HG02884 (cell line): ENCODE measurements at regions not wholly inside any gene's neighbourhood (a gene's known extent, or its start where the extent isn't known, plus 50 kb on each side); places are given as distances from the start of the nearest gene placed in this dataset.

ENCODE experiments used
- ATAC-seq: cut with Tn5 transposase; IDR thresholded peaks from one replicate; pipeline ENCODE4 v1.9.1; 2021; ENCODE audit warnings: mild to moderate bottlenecking, moderate library complexity; ENCODE audit not compliant: unreplicated experiment

GRCh38 chr15:60057554-60057953 is 53.4 kb downstream of the FOXB1 start:
- no peak for ATAC-seq

GRCh38 chr15:60059186-60059585 is 55.1 kb downstream of the FOXB1 start:
- ATAC-seq = no peak

- no peak for ATAC-seq
Measured at GRCh38 chr15:60061758-60062157, 57.6 kb downstream of the FOXB1 start.

- no peak for ATAC-seq
Measured at GRCh38 chr15:60062826-60063225, 58.7 kb downstream of the FOXB1 start.

DNA sequence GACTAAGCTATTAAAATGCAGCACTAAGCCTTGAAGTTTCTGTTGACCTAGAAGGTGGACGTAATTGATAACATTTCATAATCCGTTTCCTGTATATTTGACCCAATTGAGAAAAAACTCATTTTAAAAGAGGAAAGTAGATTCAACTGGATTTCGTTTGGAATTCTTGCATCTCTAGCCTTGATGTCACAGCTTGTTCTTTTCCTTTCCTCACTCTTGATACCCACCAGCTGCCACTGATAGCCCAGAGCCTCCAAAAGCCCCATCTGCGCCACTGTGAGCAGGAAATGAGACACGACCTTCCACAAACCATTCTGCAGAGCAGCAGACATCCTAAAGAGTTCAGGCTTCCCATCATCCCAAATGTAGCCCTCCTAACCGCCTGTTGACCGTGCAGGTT is 61.8 kb downstream of the FOXB1 start:
- no peak for ATAC-seq

GRCh38 chr15:60070838-60071493 is 66.9 kb downstream of the FOXB1 start:
- ATAC-seq = no peak

DNA sequence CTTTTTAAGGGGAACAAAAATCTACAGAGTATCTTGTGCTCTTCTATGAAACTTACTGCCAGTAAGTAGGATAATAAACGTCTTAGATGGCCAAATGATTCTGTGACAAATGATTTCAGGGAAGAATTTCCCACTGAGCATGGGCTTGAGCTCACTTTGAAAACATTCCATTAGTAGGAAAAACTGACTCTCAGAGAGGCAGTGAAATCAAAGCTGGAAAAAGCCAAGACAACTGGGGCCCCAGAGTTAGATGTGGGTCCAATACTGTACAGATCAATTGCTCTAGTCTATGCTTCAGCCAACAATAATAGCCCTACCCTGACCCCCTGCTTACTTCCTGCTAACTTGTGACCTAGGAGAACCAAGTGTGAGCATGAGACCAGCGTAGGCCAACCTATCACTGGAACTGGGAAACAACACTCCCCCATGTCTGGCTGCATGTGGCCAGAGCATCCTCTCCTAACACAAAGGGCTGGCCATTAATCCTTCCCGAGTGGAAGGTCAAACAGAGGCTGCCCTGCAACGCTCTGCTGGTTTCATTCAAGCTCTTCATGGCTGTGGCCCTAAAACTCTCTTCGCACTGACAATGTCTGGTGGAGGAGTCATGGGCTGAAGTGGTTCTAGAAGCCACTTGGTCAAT is 68.8 kb downstream of the FOXB1 start:
- ATAC-seq = no peak

- no peak for ATAC-seq
Measured at GRCh38 chr15:60073466-60073840, 69.3 kb downstream of the FOXB1 start.

DNA sequence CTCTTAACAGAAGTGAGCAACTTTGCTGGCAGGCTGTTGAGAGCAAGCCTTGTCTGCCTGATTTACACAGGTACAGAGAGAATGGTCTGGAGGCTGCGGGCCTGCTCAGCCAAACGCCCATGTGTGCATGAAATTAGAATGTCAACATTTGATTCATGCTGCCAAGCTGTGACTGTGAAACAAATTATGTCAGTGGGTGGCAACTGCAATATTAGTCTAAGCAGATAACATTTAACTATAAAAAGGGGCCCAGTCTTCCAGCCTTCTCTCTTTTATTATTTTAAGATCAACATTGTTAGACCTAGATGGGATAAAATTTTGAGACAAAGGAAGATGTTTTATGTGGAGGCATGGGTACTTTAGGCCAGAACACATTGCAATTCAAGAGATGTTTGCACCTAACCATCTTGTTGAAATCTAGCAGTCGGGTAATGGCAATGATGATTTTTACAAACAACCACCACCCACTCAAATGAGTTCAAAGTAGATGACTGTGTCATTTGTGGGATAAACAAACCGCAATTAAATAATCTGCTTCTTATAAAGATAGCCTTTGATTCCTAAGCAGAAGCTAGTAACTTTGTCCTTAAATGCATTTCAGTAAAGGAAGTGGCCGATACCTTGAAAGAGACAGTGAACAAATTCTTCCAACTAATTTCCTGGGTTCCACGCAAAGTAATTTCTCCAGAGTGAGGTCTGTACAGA is 70.2 kb downstream of the FOXB1 start:
- no peak for ATAC-seq

- no peak for ATAC-seq
Measured at GRCh38 chr15:60076045-60076444, 71.9 kb downstream of the FOXB1 start.

- ATAC-seq = no peak
Measured at GRCh38 chr15:60076582-60077276, 72.6 kb downstream of the FOXB1 start.

GRCh38 chr15:60077581-60078359 is 73.7 kb downstream of the FOXB1 start:
- no peak for ATAC-seq

DNA sequence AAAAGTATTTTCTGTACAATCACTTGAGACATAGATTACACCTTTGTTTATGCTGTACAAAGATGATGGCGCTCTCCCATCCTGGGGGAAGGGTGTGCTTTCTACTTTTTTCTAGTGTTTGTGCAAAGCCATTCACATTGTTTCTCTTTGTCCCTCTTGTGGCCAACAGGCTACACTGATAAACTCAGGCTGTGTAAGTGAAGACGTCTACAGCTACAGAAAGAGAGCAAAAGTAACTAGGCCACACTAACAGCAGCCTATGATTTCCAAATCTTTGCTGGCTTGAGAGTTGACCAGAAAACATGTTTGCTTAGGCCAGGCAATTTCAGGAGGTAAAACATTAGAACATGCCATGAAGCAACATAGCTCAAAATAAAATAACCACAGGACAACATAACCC is 75.1 kb downstream of the FOXB1 start:
- ATAC-seq = no peak

- ATAC-seq = no peak
Measured at GRCh38 chr15:60081976-60082375, 77.9 kb downstream of the FOXB1 start.

DNA sequence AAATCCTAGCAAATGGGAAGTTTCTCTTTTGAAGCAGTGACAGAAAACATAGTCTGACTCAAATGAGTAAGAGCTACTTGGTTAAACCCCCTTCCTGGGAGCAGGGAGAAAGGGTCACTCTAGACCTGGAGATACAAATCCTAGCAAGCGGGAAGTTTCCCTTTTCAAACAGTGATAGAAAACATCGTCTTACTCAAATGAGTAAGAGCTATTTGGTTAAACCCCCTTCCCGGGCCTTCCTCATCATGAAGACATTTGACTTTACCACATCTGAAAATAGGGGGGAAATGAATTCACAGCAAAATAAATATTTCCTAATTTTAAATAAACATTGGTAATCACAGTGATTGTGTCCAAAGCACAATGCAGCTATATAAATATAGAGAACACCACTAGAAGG is 79.2 kb downstream of the FOXB1 start:
- ATAC-seq = no peak

DNA sequence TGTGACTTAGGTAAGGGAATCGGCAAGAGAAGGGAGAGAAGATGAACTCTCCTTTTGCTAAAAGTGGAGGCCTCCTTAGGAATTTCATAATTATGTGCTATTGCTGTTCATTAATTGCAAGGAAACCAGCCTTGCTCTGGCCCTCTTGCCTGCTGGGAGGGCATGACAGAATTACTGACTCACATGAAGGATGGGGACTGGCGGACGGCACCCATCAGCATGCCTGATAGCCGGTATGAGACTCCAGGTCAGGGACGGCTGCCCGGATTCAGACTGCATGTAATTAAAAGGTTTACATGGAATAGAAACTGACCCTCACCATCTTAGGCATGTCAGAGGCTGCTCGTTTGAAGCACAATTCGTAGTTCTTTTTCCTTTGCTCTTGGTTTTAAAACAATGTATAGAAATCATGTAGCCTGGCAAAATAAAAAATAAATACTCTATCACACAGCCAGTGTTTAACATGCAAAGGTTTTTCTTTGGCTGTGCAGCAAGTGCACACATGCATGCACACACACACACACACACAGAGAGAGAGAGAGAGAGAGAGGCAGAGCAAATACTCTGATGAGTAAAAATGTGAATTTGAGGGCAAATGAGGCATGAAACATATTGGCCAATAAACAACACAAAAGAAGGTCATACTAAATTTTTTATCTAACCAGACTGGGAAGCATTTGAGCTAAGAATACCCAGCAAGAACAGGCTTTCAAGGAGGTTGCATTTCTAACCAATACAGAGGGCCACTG is 82.7 kb downstream of the FOXB1 start:
- no peak for ATAC-seq

GRCh38 chr15:60087561-60087960 is 83.5 kb downstream of the FOXB1 start:
- ATAC-seq = no peak

GRCh38 chr15:60090747-60091146 is 86.6 kb downstream of the FOXB1 start:
- no peak for ATAC-seq

- ATAC-seq = no peak
Measured at GRCh38 chr15:60091157-60091556, 87.0 kb downstream of the FOXB1 start.

GRCh38 chr15:60091911-60092310 is 87.8 kb downstream of the FOXB1 start:
- ATAC-seq = no peak
